K562 (cell line): ENCODE measurements at regions not wholly inside any gene's neighbourhood (a gene's known extent, or its start where the extent isn't known, plus 50 kb on each side); places are given as distances from the start of the nearest gene placed in this dataset.

Experiments used
- ATAC-seq: fragments of 200-7000 bp; cut with Tn5 transposase; 3 replicates; pipeline ENCODE4 v1.9.1; 2020; ENCODE audit warnings: moderate library complexity
- BruUV-seq: library from RNA; stranded (reverse); fragments of 400-500 nt; replicated peaks from 2 replicates; lab custom pipeline; 2021; lab: Mats Ljungman, UMichigan
- CTCF ChIA-PET: fragments of 300-600 bp; formaldehyde crosslinking; extraction: SDS; loops from one replicate; lab custom pipeline; 2021; ENCODE audit warnings: low intra/inter-chr PET ratio; lab: Yijun Ruan, JAX
- POLR2A ChIA-PET: fragments of 300-600, 350-650 bp; sonication (Branson Sonifier 250); formaldehyde crosslinking; extraction: SDS; loops from one replicate; lab custom pipeline; 2021; ENCODE audit warnings: antibody characterized with exemption, inconsistent platforms; lab: Yijun Ruan, JAX
- DNase-seq, 4 experiments: peaks; one replicate each; pipeline versions ENCODE4 v3.0.0 to v3.0.0-alpha.2; 2011 to 2018; ENCODE audit warnings: low spot score in 3 of 4, mixed read lengths in 3 of 4; ENCODE audit errors: extremely low read depth in 1 of 4
- FAIRE-seq: peaks from 2 replicates; lab custom pipeline; 2011; peaks lifted over from hg19 to GRCh38; lab: Jason Lieb, UNC
- H2AFZ ChIP-seq: 2 replicates; pipeline ENCODE4 v1.6.0; 2011; ENCODE audit warnings: low read depth, low read length, control low read depth, inconsistent platforms
- H3K27ac ChIP-seq: fragments of 200-600 bp; 3 replicates; pipeline ENCODE4 v1.8.0; 2011; ENCODE audit warnings: low read depth, mild to moderate bottlenecking, control low read depth, inconsistent platforms, low read length, moderate library complexity, mixed read lengths; ENCODE audit errors: extremely low read depth
- H3K27me3 ChIP-seq, 2 experiments: fragments of 300-600 bp in 1 of 2; 2 replicates in 1 of 2; 3 replicates in 1 of 2; pipeline versions ENCODE4 v1.6.0 to v1.8.0; 2011; ENCODE audit warnings: inconsistent platforms in 2 of 2, low read length in 2 of 2, mild to moderate bottlenecking in 1 of 2, mixed read lengths in 1 of 2, moderate library complexity in 1 of 2; ENCODE audit not compliant: control insufficient read depth in 2 of 2, insufficient read depth in 2 of 2
- H3K36me3 ChIP-seq: fragments of 300-600 bp; 3 replicates; pipeline ENCODE4 v1.8.0; 2011; ENCODE audit warnings: mild to moderate bottlenecking, low read length, inconsistent platforms; ENCODE audit not compliant: control insufficient read depth, insufficient read depth
- H3K4me1 ChIP-seq, 2 experiments: fragments of 200-600 bp in 1 of 2; replicated peaks in 1 of 2; 2 replicates in 1 of 2; 3 replicates in 1 of 2; pipeline versions ENCODE4 v1.5.1 to v1.8.0; 2011; ENCODE audit warnings: inconsistent platforms in 2 of 2, low read length in 2 of 2, mild to moderate bottlenecking in 1 of 2, mixed read lengths in 1 of 2, moderate library complexity in 1 of 2; ENCODE audit not compliant: control insufficient read depth in 2 of 2, insufficient read depth in 2 of 2
- H3K4me2 ChIP-seq: 2 replicates; pipeline ENCODE4 v1.6.1; 2011; ENCODE audit warnings: low read length, control low read depth, inconsistent platforms, mixed read lengths; ENCODE audit not compliant: insufficient read depth
- H3K4me3 ChIP-seq: fragments of 200-600 bp; sonication (generic), shearing (Covaris generic); 2 replicates; pipeline ENCODE4 v1.5.1; 2016; ENCODE audit warnings: control low read depth, inconsistent platforms
- H3K79me2 ChIP-seq: fragments of 200-600 bp; 3 replicates; pipeline ENCODE4 v1.8.0; 2011; ENCODE audit warnings: low read length, inconsistent platforms; ENCODE audit not compliant: control insufficient read depth, insufficient read depth
- H3K9ac ChIP-seq, 2 experiments: 2 replicates each; pipeline versions ENCODE4 v1.6.0 to v1.6.1; 2011; ENCODE audit warnings: low read depth in 2 of 2, low read length in 2 of 2, control low read depth in 1 of 2, inconsistent platforms in 1 of 2, mild to moderate bottlenecking in 1 of 2, mixed read lengths in 1 of 2; ENCODE audit not compliant: insufficient read depth in 1 of 2
- H3K9me1 ChIP-seq: one replicate; pipeline ENCODE4 v1.6.0; 2011; ENCODE audit warnings: inconsistent platforms, mild to moderate bottlenecking, low read length, moderate library complexity; ENCODE audit not compliant: control insufficient read depth, insufficient read depth
- H3K9me3 ChIP-seq: replicated peaks from 2 replicates; pipeline ENCODE4 v1.5.1; 2011; ENCODE audit warnings: low read depth, low read length, inconsistent platforms; ENCODE audit not compliant: control insufficient read depth, insufficient read depth
- H4K20me1 ChIP-seq: replicated peaks from 2 replicates; pipeline ENCODE4 v1.6.1; 2011; ENCODE audit warnings: low read length, inconsistent platforms, mixed read lengths; ENCODE audit not compliant: control insufficient read depth, insufficient read depth
- ARID3B ChIP-seq: fragments of 250-450 bp; sonication (Bioruptor Pico); IDR thresholded peaks from 2 replicates; pipeline ENCODE4 v1.4.0; 2020; ENCODE audit warnings: borderline replicate concordance
- BACH1 ChIP-seq: fragments of 200-800 bp; sonication (Bioruptor generic); IDR thresholded peaks from 2 replicates; pipeline ENCODE4 v1.6.1; 2016; ENCODE audit warnings: missing genetic modification characterization, missing compliant biosample characterization
- CBFA2T3 ChIP-seq: fragments of 450-650 bp; IDR thresholded peaks from 2 replicates; pipeline ENCODE4 v1.6.1; 2017
- EP300 ChIP-seq: IDR thresholded peaks from 2 replicates; pipeline ENCODE4 v1.6.1; 2012; ENCODE audit warnings: low read length, improper control_type of control experiment
- HOMEZ ChIP-seq: fragments of 250-450 bp; sonication (Bioruptor Pico); IDR thresholded peaks from 2 replicates; pipeline ENCODE4 v1.4.0; 2020; ENCODE audit warnings: mild to moderate bottlenecking, moderate library complexity
- JUND ChIP-seq, 2 experiments: IDR thresholded peaks; 2 replicates in 1 of 2; 3 replicates in 1 of 2; pipeline ENCODE4 v1.6.1; 2011; ENCODE audit warnings: borderline replicate concordance in 2 of 2, low read depth in 2 of 2, low read length in 2 of 2, improper control_type of control experiment in 1 of 2, missing biosample characterization in 1 of 2, missing genetic modification characterization in 1 of 2, missing genetic modification reagents in 1 of 2
- MAFF ChIP-seq: IDR thresholded peaks from 2 replicates; pipeline ENCODE4 v1.6.1; 2012; ENCODE audit warnings: low read length, improper control_type of control experiment
- MAFG ChIP-seq: fragments of 450-650 bp; conservative IDR thresholded peaks from 2 replicates; pipeline ENCODE4 v1.6.1; 2016; ENCODE audit warnings: missing genetic modification characterization, missing compliant biosample characterization
- MAFK ChIP-seq: IDR thresholded peaks from 2 replicates; pipeline ENCODE4 v1.6.1; 2011; ENCODE audit warnings: low read length, improper control_type of control experiment
- NFE2 ChIP-seq: IDR thresholded peaks from 2 replicates; pipeline ENCODE4 v1.6.1; 2014; ENCODE audit warnings: antibody characterized with exemption, low read depth
- NR1H2 ChIP-seq: sonication (generic); formaldehyde crosslinking; IDR thresholded peaks from 2 replicates; pipeline ENCODE4 v1.4.0; 2020; ENCODE audit warnings: mild to moderate bottlenecking, missing genetic modification reagents
- RBM15 ChIP-seq: fragments of 200-400 bp; formaldehyde crosslinking; IDR thresholded peaks from 2 replicates; pipeline ENCODE4 v1.6.1; 2018; ENCODE audit warnings: mild to moderate bottlenecking, low read length, moderate library complexity; ENCODE audit not compliant: insufficient read depth
- RBM22 ChIP-seq: fragments of 200-400 bp; formaldehyde crosslinking; IDR thresholded peaks from 2 replicates; pipeline ENCODE4 v1.6.1; 2018; ENCODE audit warnings: low read length, low read depth; ENCODE audit not compliant: poor library complexity, severe bottlenecking
- ZFX ChIP-seq: sonication (generic); formaldehyde crosslinking; IDR thresholded peaks from 2 replicates; pipeline ENCODE4 v1.8.0; 2022; ENCODE audit warnings: mild to moderate bottlenecking, missing genetic modification reagents, moderate library complexity
- ZNF766 ChIP-seq: fragments of 200-800 bp; sonication (Bioruptor generic); conservative IDR thresholded peaks from 2 replicates; pipeline ENCODE4 v1.6.1; 2016; ENCODE audit warnings: missing genetic modification characterization, missing compliant biosample characterization
- WGBS: fragments of 100-300 bp; shearing (Covaris generic); methylation state at CpG from one replicate; pipeline ENCODE4 v1.1.6; 2016; ENCODE audit warnings: low coverage, mixed read lengths; ENCODE audit not compliant: insufficient coverage; ENCODE audit errors: missing lambda C conversion rate; 5-methylcytosine and 5-hydroxymethylcytosine counted together
- in situ Hi-C: fragments of 300-500 bp; cut with MboI; formaldehyde crosslinking; loops from 4 replicates; pipeline ENCODE4 v1.15.0; 2018; ENCODE audit warnings: inconsistent platforms, mixed read lengths
- intact Hi-C: fragments of 100-400 bp; cut with micrococcal nuclease; formaldehyde crosslinking; loops from 2 replicates; pipeline ENCODE4 v1.14.2; 2022

GRCh38 chrX:68588602-68589371 is 58.7 kb upstream of the STARD8 start:
- DNase-seq (peak in 2 of 4 experiments; percentile 22 to 71), ATAC-seq (peak; percentile 87), FAIRE-seq (peak; percentile 60)
- Histone ChIP-seq H3K9me1 (no peaks in the 10 kb centered on the region), H3K4me2 (peak overlapping the region; percentile 40), H3K27me3 (no peaks in the 10 kb centered on the region), H3K9me3 (no peaks in the 10 kb centered on the region; the same call in 1 of the 2 replicates), H3K9ac (peak overlapping the region; percentile 46 to 78; a peak in 3 of 4 replicates), H3K79me2 (no peaks in the 10 kb centered on the region), H4K20me1 (no peaks in the 10 kb centered on the region), H2AFZ (peak overlapping the region; percentile 90), H3K4me1 (peaks cover 0 to 18% of the 10 kb centered on the region in 2 experiments; a peak in 2 of 5 replicates), H3K36me3 (no peaks in the 10 kb centered on the region), H3K27ac (peak overlapping the region; percentile 76), H3K4me3 (no peak overlapping the region)
- WGBS: 4% methylated on average over 5 of the region's 7 CpGs
- POLR2A ChIA-PET: interaction anchor here (0.5 to 1.2 kb wide), 3 partner anchors 17 to 45 kb away, joined by 3 to 5 read pairs (median 5); no protein-coding TSS in a partner anchor
- in situ Hi-C loops: no loop called here
- intact Hi-C loops: no loop called here
- BruUV-seq: no TSS peak
- CTCF ChIA-PET: no interaction called here
- TF ChIP-seq HOMEZ (CRISPR knock-in tag): no peak
- peak; percentile 78 for TF ChIP-seq MAFF
- TF ChIP-seq EP300: peak; percentile 20; the same call in 1 of the 2 replicates
- TF ChIP-seq MAFK: peak; percentile 75
- TF ChIP-seq CBFA2T3: peak; percentile 51
- TF ChIP-seq RBM22: no peak
- TF ChIP-seq ZFX: peak; percentile 48
- no peak for TF ChIP-seq ARID3B
- TF ChIP-seq MAFG (tag): peak; percentile 93
- no peak for TF ChIP-seq RBM15
- TF ChIP-seq ZNF766 (CRISPR knock-in tag): 0 out of 2 replicates have a peak, but pooled peaks have one; percentile 37
- TF ChIP-seq NFE2: peak; percentile 90
- TF ChIP-seq NR1H2 (CRISPR knock-in tag): no peak
- peak; percentile 20; the same call in 1 of the 2 replicates for TF ChIP-seq JUND (IDR thresholded peaks at IDR 0.05; ENCODE audit: borderline replicate concordance, low read depth, low read length)
- no peak for TF ChIP-seq JUND (tag; IDR thresholded peaks at IDR 0.05; ENCODE audit: borderline replicate concordance, low read depth, low read length)
- peak; percentile 33; the same call in 1 of the 2 replicates for TF ChIP-seq BACH1 (tag)
